CD4-positive, alpha-beta T cell treated with Interleukin-4 for 4 hours (primary cell): ENCODE measurements at regions not wholly inside any gene's neighbourhood (a gene's known extent, or its start where the extent isn't known, plus 50 kb on each side); places are given as distances from the start of the nearest gene placed in this dataset.

Source experiments
- DNase-seq: peaks from one replicate; pipeline ENCODE4 v3.0.0-alpha.2; 2020

DNA sequence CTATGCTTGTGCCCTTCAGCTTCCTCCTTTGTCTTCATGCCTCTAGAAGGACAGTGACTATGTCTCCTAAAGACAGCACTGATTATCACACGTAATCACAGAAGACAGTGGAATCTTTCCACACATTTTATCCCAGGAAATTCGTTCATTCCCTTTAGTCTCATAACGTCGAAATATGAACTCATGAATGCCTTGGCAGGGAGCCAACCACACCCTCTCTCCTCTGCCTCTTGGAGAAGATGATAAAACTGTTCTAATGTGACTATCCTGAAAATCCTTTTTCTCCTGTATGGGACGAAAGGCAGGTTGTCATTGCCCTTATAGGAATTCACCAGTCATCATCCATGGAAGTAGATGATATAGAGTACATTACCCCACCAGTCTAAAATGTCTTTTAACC is 726.6 kb upstream of the FANCL start:
- no peak for DNase-seq

DNA sequence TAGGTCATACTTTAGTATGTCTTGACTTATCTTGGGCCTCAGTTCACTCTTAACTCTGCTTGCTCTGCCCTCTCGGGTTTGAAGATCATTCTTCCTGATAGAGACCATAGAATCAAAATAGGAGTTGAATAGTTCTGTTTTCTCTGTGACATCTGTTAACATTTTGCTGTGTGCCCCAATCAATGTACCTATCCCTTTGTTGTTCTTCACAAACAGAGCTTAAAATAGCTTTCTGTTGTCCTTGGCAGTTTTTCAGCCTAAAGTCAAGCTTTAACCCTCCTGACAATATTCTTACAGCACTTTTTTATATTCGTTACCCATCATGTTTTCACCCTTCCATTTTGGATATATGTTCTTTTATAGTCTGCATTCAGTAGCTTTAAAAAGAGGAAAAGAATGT is 724.5 kb upstream of the FANCL start:
- no peak for DNase-seq

DNA sequence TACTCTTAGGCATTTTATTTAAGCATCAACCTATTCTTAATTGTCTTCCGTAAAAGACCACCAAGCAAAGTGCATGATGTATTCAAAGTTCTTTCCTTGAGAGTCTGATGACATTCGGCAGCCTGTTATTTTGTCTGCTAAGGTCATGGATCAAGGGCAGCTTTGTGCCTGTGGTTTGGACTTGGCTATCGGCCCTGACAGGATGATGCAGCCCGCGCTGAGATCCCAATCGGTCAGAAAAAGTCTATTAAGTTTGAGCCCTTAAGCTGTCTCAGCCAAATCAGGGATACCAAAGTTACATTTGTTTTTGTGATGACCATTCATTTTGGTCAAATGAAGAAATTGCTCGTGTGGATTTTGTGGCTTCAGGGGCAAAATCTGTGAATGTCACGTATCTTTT is 718.9 kb upstream of the FANCL start:
- DNase-seq, result no peak

DNA sequence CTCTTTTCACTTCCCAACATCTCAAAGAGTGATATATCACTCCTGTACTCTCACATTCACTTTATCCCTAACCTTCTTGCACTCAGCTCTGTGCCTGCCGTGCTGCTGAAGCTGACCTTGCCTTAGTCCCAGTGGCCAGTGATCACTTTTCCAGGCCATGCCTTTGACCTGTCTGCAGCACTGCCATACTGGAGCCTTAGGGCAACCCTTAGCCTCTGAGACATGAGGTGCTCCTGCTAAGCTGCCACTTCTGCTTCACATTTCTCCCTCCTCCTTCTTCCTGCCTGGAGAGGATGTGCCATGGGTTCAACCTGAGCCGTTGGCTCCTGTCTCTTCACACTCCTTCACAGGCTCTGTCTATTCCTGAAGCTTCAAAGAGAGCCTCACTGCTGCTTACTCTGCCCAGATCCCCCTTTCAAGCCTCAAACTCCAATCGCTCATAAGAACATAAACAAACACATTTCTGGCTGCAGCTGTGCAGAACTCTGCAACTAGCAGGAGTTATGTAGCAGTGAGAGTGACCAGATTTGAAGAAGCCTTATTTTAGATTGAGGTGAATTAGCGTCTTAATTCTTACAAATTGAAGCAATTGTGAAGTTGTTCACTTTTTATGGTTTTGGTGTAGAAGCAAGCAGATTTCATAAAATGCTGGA is 716.2 kb upstream of the FANCL start:
- DNase-seq, result no peak

DNA sequence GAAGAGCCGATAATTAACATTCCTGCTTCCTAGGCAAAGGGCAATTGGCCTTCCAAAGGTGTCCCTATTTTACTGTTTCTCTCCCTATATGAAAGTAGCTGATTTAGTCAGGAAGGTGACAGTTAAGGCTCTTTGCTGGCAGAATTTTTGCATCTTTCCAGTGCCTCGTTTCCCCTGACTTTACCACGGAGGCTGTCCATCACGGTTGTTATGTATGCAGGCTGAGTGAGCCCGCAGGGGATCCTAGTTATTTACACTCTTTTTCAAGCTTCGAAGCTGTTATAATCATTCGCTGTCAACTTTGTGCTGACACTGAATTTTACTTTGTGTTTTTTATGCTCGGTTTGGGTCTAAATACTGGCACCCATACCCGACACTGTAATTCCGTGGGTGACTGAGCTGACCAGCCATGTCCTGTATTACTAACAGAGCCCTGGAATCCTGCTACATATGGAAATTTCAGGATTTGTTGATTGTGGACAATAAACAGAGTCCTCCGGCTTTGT is 713.8 kb upstream of the FANCL start:
- DNase-seq, result no peak

DNA sequence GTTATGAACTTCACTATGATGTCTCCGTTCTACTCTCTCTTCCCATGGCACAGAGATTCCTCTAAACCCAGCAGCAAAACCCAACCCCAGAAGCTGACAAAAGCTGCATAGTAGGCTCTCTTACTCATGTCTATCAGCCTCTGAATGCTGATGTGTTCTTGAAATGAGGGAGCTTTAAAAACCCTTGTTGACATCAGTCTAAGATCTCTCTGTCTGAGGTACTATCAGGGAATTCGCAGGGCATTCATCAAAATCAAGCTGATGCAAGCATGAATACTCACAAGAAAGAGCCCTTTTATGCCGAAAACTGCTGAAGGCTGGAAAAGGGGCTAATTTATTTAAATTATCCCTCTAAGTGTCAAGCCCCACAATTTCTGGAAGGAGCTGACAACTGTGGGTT is 710.6 kb upstream of the FANCL start:
- DNase-seq, result no peak

DNA sequence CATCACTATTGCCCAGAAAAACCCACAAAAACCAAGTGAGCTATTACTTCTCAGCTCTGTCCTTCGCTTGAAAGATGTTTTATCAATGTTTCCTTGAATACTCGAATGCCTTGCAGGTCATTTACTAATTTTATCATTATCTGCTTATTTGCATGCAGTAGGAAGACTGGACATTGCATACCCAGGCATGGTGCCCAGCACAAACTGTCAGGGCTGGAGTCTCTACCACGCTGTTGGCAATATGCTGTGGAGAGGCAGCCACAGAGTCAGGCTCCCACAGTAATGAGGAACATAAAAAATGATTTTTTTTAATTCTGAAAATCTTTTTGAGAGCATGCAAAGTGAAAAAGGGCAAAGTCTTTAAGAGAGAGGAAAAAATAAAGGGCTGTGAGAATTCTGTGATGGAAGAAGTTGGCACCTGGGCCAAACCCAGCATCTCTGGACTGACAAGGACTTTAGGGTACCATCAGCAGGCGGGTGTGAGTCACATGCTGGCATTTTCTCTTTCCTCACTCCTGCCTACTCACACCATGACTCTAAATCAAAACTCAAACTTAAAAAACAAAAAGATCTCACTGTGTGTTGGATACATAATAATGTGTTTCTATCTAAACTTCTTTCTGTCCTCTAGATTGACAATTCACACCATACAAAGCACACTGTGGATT is 709.8 kb upstream of the FANCL start:
- no peak for DNase-seq

DNA sequence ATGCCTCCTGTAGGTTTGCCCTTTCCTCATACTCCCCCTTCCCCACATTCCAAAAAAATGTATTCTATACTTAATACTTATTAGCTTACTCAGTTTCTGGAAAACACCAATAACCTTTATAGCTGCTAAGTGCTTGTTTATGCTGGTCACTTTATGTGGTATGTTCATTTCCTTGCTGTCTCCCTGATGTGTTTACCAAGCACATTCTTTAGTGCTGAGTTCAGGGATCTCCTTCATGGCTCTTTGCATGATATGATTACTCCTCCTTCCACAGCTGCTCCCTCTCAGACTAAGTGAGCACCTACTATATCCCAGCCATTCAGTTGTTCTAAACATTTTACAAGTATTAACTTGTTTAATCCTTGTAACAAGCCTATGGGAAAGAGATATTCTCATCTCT is 698.3 kb upstream of the FANCL start:
- DNase-seq, result no peak

DNA sequence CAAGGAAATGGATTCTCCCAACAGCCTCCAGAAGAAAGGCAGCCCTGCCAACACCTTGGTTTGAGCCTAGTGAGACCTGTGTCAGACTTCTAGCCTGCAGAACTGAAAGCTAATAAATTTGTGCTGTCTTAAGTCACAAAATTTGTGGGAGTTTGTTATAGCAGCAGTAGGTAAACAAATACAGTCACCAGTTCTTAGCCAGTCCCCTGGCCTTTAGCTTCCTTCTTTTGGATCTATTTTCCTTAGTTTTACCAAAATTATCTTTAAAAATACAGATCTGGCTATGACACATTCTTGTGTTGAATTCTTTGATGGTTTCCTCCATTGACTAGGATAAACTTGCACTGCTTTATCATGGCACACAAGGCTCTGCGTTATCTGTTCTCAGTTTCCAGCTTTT is 697.9 kb upstream of the FANCL start:
- DNase-seq, result no peak

DNA sequence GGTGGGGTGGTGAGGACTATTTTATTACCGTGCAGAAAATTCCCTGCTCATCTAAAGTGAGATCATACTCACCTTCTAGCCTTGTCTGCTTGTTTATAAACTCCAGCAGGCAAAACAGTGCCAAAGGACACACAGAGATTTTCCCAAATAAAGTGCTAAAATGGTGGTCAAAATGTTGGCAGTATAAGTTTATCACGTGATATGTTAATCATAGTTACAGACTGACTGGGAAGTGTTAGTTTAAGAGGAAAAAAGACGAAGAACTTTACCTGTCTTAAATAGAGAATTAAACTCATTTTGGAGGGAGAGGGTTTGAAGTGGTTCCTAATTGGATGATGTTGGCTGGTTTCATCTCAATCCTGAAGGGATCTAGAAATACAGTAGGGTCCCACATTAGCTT is 691.7 kb upstream of the FANCL start:
- no peak for DNase-seq

DNA sequence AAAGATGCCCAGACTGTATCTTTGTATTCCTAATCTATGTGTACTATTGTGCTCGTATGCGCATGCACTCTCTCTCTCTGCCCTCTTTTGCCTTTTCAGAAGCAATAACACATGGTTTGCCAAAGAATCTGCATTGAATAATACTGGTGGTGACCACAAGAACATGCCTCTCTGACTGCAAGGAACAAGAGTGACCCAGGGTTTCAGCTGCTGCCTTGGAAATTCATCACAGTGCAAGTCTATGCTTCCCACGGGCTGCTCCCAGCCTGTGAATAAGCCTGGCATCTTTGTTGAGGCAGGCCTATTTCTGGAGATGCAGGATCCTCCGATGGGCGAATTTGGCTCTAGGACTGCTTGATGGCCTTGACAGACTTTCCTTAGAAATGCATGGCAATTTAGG is 689.4 kb upstream of the FANCL start:
- DNase-seq, result no peak

DNA sequence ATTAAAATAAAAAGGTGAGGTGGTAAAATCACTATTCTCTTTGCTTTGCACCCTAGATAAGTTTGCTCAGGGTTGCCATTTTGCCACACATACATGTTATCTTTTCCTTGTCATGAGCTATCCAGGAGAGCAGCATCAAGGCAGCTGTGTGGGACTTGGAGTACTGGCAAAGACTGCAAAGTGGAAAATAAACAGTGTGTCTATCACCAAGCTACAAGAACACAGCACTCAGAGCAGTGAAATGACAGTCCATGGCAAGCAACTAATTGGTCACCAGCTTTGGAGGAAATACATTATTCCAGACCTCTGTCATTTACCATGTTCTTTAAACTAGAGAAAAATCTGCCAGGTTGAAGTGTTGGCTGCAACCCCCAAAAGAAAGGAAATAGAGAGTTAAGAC is 687.8 kb upstream of the FANCL start:
- no peak for DNase-seq

DNA sequence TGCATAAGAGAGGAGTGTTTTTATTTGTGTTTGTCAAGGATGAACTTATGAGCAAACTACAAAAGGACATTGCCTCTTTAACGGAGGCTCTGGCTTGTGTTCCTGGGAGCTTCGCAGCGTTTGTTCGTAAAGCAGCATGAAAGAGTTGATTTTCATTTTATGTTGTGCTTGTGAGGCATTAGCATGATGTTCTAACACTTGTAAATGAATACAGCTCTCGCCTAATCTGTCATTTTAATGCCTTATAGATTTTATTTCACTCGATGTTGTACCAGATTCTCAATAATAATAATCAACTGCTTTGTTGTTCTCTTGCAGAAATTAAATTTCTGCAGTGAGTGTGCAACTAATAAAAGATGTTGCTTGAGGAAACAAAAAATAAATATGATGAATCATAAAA is 687.3 kb upstream of the FANCL start:
- no peak for DNase-seq

DNA sequence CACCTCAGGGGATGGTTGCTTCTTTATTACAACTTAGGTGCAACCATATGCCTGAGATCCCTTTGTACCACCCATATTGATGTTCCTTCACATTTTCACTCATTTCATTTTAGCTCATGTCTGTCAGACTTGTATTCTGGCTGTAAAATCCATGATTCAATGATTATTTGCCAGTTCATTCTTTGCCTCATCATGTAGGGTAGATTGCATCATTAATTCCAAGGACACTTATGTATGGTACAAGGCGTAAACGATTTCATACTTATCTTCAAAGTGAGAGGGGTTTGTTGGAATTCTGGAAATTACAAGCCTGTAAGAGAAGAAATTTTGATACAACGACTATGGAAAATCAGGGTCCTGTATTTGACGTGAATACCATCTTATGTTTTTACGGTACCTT is 685.0 kb upstream of the FANCL start:
- DNase-seq, result no peak

DNA sequence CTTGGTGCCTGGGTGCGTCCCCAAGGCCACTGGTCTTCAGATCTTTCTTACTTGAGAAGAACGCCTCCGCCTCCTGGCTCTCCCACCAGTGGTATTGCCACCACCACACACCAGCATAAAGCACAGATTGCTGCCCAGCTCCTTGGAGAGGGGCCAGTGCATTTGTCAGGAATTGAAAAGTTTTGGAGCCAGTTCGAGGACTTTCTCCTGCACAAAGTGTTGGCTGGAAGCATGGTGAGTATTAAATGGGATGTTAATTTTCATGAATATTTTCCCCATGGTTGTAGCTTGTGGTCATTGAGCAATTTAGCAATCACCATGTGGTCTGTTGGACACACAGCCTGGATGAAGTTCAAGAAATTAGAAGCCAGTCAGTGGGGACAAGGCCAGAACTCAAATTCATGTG is 684.6 kb upstream of the FANCL start:
- no peak for DNase-seq

DNA sequence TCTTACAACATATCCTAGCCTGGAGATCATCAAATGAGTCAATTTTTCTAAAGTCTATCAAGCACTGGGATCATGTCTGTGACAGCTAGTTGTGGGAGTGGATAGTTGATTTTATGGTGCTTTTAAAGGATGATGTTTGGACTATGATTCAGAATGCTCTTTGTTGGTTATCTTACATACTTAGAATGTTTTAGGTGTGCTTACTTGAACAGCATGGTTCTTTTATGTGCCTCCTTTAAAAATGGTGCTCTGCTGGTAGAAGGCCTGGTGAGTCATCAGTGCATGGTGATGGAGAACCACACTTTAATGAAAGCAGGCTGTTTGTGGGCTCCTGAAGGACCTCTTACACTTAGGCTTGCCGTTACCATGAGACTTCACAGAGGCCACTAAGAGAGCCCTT is 682.7 kb upstream of the FANCL start:
- no peak for DNase-seq

DNA sequence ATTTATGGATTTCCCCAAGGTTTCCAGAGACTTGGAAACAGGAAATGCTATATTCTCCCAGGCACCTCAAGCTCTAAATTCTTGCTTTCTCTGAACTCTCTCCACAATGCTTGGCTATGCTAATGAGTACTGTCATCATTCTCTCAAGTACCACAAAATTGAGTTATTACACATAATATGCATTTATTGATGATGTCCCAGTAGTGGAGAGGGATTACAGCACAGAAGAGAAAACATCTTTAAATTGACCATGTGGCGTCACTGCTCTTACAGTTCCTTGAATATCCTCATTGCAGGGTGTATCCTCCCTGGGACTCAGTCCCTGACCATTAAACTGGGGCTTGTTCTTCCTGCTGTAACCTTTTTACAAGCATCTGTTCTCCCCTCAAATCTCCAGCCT is 681.1 kb upstream of the FANCL start:
- DNase-seq, result no peak

DNA sequence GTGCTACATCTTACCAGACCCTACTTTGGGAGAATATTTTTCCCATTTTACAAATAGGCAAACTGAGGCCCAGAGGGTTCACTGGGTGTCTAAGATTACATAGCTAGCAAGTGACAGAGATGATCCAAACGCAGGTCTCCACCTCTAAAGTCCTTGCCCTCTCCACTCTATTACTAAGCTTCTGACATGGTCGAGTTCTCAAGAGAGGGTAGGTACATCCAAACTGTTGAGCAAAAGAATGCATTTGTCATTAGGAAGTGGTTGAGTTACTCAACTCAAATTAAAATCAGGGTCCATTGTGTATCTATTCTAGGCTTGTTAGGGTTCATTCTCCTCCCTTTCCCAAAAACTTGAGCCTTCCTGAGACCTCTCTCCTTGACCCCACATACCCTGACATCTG is 680.6 kb upstream of the FANCL start:
- no peak for DNase-seq

DNA sequence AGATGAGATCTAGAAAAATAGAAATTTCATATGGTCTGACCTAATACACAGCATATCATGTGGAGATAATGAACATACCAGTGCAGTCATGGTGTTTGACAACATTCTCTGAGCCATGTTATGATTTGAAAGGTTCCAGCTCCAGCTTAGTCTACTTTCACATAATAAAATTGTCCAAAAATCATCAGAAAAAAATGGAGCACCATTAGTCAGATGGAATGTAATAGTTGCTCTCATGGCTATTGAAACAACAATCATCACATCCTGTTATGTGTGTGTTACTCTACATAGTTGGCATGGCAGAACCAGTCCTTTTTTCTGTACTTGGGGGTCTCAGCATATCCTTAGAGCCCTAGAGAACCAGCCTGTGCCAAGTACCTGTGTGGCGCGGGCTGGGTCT is 678.9 kb upstream of the FANCL start:
- no peak for DNase-seq

DNA sequence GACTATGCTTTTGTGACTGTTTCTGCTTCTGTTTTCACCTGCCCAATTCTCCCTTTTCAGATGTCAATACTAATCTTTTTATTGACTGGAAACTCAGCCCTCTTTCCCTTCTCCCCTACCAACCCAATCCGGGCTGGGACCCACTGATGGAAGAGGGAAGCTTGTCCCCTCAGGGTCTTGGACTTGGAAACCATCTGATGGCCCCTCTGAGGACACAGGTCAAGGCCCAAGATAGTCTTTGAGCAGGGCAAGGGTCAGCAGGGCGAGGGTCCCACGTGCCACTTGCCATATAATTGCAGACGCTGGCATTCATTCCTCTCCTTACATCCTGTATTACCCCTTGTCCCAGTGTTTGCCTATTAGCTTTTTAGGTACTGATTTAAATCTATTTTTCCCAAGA is 678.2 kb upstream of the FANCL start:
- DNase-seq, result no peak

DNA sequence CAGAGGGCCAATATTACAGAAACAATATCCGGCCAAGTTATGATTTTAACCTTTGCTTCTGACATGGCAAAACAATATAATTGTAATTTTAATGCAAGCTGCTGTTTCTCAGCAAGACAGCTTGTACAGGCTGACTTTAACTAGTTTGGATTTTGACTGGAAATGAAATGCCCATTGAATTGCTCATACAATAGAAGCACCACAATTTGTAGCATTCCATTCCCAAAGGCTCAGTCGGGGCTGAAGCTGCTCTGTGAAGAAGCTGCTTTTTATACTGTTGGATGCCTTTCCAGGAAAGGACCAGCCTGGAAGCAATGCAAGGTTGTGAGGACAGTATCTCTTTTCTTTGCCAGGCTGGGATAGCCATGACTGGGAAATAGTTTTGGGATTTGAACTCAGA is 677.0 kb upstream of the FANCL start:
- DNase-seq, result no peak

DNA sequence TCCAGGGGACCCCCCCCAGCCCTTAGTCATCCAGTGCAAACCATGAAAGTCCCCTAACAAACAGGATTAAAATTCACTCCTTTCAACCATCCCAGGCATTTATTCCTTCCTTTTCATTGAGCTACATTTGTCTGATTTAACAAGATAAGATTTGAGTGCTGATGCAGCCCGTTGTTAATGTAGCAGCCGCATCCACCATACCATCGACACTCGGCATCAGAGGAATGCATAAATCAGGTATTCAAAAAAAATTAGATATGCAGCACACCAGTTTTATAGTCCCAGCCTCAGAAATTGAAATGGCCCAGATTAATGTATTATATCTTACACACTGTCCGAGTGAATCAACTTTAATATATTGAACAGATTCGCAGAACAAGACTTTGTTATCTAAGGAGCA is 676.5 kb upstream of the FANCL start:
- no peak for DNase-seq

DNA sequence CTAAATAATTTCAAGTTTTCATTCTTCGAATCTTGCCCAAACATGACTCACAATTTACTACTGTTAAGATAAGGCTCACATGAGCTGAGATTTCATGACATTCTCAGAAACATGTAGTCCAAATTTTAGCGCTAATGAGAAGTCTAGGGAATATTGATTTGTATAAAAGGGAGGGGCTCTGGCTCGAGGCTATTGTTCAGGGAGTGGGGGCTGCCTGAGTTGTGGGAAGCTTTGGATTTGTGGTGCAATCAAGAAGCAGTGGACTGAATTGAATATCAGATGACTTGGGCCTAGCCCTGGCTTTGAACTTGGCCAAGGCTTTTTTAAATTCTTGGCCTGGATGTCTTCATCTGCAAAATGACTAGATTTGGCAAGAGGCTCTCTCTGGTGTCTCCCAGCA is 674.9 kb upstream of the FANCL start:
- no peak for DNase-seq

DNA sequence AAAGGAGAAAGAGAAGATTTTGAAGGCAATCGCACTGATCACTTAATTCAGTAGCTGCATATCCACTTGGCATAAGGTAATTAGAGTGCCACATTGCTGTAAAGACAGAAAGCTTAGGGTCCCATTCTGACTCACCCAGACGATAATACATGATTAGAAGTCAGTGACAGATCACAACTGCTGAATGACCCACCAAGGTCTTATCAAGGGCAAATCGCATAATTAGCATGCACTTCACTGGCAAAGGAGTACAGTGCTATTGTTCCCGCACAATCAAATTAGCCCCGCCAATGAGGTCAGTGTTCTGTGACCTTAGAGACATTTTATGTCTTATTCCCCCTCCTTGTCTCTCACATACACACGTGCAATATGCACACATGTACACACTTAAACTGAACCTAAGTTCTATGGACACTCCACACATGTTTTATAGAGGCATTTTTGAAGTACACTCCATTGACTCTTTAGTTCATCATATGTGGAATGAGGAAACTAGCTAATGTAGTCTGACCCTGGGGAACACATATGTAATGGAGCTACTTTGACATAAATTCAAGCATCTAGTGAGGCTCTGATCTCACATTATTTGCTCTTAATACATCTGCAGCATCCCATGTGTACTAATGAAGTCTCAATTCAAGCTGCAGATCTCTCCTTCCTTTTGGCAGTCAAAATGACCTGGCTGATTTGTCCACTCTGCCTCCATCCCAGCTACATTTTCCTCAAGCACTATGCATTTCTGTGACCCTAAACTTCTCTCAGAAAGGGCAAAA is 673.8 kb upstream of the FANCL start:
- no peak for DNase-seq
